Chondrocyte (in vitro differentiated cells): ENCODE measurements at regions not wholly inside any gene's neighbourhood (a gene's known extent, or its start where the extent isn't known, plus 50 kb on each side); places are given as distances from the start of the nearest gene placed in this dataset.

Source experiments
- DNase-seq: peaks from one replicate; pipeline ENCODE4 v3.0.0; 2021; ENCODE audit warnings: mixed read lengths, low spot score
- H3K27ac Mint-ChIP-seq: one replicate; pipeline ENCODE4 v1.8.0; 2021; ENCODE audit warnings: mild to moderate bottlenecking, moderate library complexity, mixed read lengths; ENCODE audit not compliant: unreplicated experiment
- H3K27me3 Mint-ChIP-seq: 2 replicates; pipeline ENCODE4 v1.8.0; 2021; ENCODE audit warnings: low read depth, mixed read lengths
- H3K36me3 Mint-ChIP-seq: 2 replicates; pipeline ENCODE4 v1.8.0; 2021; ENCODE audit warnings: low read depth, mixed read lengths
- H3K4me1 Mint-ChIP-seq: 2 replicates; pipeline ENCODE4 v1.8.0; 2021; ENCODE audit warnings: low read depth, mild to moderate bottlenecking, mixed read lengths
- H3K4me3 Mint-ChIP-seq: one replicate; pipeline ENCODE4 v1.8.0; 2021; ENCODE audit warnings: mild to moderate bottlenecking, moderate library complexity, mixed read lengths; ENCODE audit not compliant: unreplicated experiment
- H3K9me3 Mint-ChIP-seq: 2 replicates; pipeline ENCODE4 v1.8.0; 2021; ENCODE audit warnings: low read depth, mixed read lengths
- TF ChIP-seq, protein P1 (sequence below): fragments of 200-600 bp; sonication (generic); IDR thresholded peaks from 2 replicates; pipeline ENCODE4 v1.5.0; 2021; ENCODE audit warnings: antibody characterized with exemption, mild to moderate bottlenecking, moderate library complexity

GRCh38 chr11:23653071-23653675 is 792.9 kb upstream of the CCDC179 start:
- no peak overlapping the region for H3K4me3 Mint-ChIP-seq
- peak; percentile 77 for DNase-seq
- no peaks in the 10 kb centered on the region for H3K4me1 Mint-ChIP-seq
- H3K27me3 Mint-ChIP-seq, result no peaks in the 10 kb centered on the region
- no peaks in the 10 kb centered on the region for H3K9me3 Mint-ChIP-seq
- TF ChIP-seq, protein P1, sequence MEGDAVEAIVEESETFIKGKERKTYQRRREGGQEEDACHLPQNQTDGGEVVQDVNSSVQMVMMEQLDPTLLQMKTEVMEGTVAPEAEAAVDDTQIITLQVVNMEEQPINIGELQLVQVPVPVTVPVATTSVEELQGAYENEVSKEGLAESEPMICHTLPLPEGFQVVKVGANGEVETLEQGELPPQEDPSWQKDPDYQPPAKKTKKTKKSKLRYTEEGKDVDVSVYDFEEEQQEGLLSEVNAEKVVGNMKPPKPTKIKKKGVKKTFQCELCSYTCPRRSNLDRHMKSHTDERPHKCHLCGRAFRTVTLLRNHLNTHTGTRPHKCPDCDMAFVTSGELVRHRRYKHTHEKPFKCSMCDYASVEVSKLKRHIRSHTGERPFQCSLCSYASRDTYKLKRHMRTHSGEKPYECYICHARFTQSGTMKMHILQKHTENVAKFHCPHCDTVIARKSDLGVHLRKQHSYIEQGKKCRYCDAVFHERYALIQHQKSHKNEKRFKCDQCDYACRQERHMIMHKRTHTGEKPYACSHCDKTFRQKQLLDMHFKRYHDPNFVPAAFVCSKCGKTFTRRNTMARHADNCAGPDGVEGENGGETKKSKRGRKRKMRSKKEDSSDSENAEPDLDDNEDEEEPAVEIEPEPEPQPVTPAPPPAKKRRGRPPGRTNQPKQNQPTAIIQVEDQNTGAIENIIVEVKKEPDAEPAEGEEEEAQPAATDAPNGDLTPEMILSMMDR, result no peak
- H3K27ac Mint-ChIP-seq, result no peak overlapping the region
- H3K36me3 Mint-ChIP-seq, result no peaks in the 10 kb centered on the region

- Mint-ChIP-seq H3K9me3 (peaks cover 6% of the 10 kb centered on the region), H3K36me3 (no peaks in the 10 kb centered on the region), H3K27me3 (no peaks in the 10 kb centered on the region), H3K4me1 (peaks cover 7% of the 10 kb centered on the region), H3K27ac (no peak overlapping the region), H3K4me3 (no peak overlapping the region)
- DNase-seq, result no peak
- TF ChIP-seq, protein P1, result no peak
Measured at GRCh38 chr11:23668324-23668723, 808.0 kb upstream of the CCDC179 start.

- no peak overlapping the region for H3K27ac Mint-ChIP-seq
- no peaks in the 10 kb centered on the region for H3K27me3 Mint-ChIP-seq
- DNase-seq, result no peak
- TF ChIP-seq, protein P1, result no peak
- no peaks in the 10 kb centered on the region for H3K36me3 Mint-ChIP-seq
- no peak overlapping the region for H3K4me3 Mint-ChIP-seq
- peaks cover 7% of the 10 kb centered on the region for H3K4me1 Mint-ChIP-seq
- H3K9me3 Mint-ChIP-seq, result no peaks in the 10 kb centered on the region
Measured at GRCh38 chr11:23673366-23673765, 813.1 kb upstream of the CCDC179 start.

DNA sequence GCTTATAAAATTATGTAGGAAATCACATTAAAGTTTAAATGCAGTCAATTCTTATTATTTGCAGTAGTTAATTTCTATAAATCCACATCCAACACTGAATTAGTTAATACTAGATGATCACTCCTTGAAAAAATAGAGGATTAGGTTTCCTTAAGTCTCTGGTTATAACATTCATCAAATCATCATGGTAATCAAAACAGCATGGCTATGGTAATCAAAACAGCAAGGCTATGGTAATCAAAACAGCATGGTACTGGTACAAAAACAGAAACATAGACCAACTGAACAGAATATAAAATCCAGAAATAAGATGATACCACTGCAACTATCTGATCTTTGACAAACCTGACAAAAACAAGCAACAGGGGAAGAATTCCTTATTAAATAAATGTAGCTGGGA is 814.6 kb upstream of the CCDC179 start:
- DNase-seq, result no peak
- no peaks in the 10 kb centered on the region for H3K9me3 Mint-ChIP-seq
- no peak overlapping the region for H3K27ac Mint-ChIP-seq
- TF ChIP-seq, protein P1, result no peak
- H3K4me1 Mint-ChIP-seq, result peaks cover 7% of the 10 kb centered on the region
- no peaks in the 10 kb centered on the region for H3K27me3 Mint-ChIP-seq
- no peaks in the 10 kb centered on the region for H3K36me3 Mint-ChIP-seq
- no peak overlapping the region for H3K4me3 Mint-ChIP-seq

GRCh38 chr11:23679041-23679440 is 817.8 kb upstream of the LUZP2 start:
- H3K36me3 Mint-ChIP-seq, result no peaks in the 10 kb centered on the region
- no peak overlapping the region for H3K4me3 Mint-ChIP-seq
- no peaks in the 10 kb centered on the region for H3K9me3 Mint-ChIP-seq
- H3K27ac Mint-ChIP-seq, result no peak overlapping the region
- TF ChIP-seq, protein P1, result no peak
- DNase-seq, result peak; percentile 39
- H3K4me1 Mint-ChIP-seq, result no peaks in the 10 kb centered on the region
- H3K27me3 Mint-ChIP-seq, result no peaks in the 10 kb centered on the region
